GM19043 (cell line): ENCODE measurements at regions not wholly inside any gene's neighbourhood (a gene's known extent, or its start where the extent isn't known, plus 50 kb on each side); places are given as distances from the start of the nearest gene placed in this dataset.

ENCODE experiments used
- ATAC-seq: cut with Tn5 transposase; IDR thresholded peaks from one replicate; pipeline ENCODE4 v1.9.1; 2021; ENCODE audit warnings: low read depth; ENCODE audit not compliant: unreplicated experiment

- no peak for ATAC-seq
Measured at GRCh38 chr4:89379511-89380044, 72.0 kb upstream of the GPRIN3 start.

DNA sequence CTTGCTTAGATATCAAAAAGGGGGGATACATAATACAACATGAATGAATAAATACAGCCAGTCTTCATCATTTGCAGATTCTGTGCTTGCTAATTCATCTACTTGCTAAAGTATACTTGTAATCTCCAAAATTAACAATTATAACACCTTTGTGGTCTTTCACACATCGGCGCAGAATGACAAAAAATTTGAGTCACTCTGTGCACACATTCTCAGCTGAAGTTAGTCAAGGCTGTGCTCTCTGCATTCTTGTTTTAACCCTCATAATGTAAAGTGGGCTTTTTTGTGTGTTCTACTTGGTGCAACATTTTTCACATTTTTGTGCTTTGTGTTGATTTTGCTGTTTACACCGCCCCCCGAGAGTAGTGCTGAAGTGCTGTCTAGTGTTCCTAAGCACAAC is 65.8 kb upstream of the GPRIN3 start:
- no peak for ATAC-seq

GRCh38 chr4:89371614-89372013 is 64.0 kb upstream of the GPRIN3 start:
- no peak for ATAC-seq

GRCh38 chr4:89369581-89369980 is 62.0 kb upstream of the GPRIN3 start:
- no peak for ATAC-seq

GRCh38 chr4:89368861-89369260 is 61.3 kb upstream of the GPRIN3 start:
- no peak for ATAC-seq

GRCh38 chr4:89365776-89366175 is 58.2 kb upstream of the GPRIN3 start:
- ATAC-seq, result no peak

DNA sequence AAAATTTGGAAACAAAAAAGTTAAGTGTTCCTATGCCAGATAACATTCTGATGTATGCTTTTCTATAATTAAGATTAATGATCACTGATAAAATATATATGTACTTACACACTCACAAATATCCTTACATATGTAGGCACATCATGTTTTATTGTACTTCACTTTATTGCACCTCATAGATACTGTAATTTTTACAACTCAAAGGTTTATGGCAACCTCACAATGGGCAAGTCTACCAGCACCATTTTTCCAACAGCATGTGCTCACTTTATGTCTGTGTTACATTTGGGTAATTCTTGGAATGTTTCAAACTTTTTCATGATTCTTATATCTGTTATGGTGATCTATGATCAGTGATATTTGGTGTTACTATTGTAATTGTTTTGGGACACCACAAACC is 57.8 kb upstream of the GPRIN3 start:
- no peak for ATAC-seq

DNA sequence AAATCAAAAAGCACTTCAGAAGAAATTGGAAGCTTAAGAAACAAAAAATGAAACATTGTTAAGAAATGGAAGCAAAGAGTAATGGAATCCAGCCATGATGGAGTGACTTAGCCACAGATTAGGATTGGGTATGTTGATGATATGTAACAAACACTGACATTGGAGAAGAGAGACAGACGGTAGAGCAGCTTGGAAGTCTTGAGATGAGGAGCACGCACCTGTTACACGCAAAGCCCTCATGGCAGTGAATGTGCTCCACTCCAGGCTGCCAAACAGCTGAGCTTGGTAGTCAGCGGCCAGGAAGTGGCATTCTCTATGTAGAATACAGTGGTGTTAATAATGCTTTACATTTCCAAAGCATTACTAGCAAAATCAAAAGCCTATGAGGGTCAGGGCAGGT is 56.9 kb upstream of the GPRIN3 start:
- no peak for ATAC-seq

DNA sequence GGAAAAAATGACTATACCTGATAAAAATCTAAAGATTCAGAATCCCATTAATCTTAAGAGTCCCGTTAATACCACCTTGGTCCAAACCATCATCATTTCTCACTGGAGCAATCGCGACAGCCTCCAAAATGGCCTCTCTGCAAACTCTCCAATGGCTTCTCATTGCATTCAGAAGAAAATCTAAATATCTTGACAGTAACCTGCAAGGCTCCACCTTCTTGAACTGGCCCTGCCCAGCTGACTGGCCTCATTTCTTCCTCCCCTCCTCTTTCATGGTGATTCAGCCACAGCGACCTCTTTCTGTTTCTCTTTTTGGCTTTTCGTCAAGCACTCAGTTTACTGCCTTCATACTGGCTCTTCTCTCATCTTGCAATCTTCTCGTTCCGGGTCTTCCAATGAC is 56.2 kb upstream of the GPRIN3 start:
- no peak for ATAC-seq

- no peak for ATAC-seq
Measured at GRCh38 chr4:89358935-89359638, 51.5 kb upstream of the GPRIN3 start.

DNA sequence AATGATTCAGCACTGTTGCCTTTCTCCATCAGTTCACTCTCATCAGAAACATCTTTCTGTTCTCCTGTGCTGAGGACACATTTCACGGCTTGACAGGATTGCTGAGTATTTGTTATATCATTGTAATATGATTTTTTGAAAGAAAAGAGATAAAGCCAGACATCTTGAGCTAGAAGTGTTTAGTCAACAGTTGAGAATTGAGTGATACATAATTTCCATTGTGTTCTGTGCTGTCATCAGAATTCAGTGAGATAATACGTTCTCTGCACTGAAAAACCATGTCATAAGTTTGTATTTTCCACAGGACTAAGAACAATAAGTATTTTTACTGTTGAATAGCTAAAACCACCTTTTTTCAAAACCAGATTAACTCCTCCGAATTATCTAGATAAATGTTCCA is 50.2 kb upstream of the GPRIN3 start:
- ATAC-seq, result no peak
